OCI-LY3 (cell line): ENCODE measurements at regions not wholly inside any gene's neighbourhood (a gene's known extent, or its start where the extent isn't known, plus 50 kb on each side); places are given as distances from the start of the nearest gene placed in this dataset.

ENCODE experiments used
- CTCF ChIP-seq: fragments of 200-600, 300-600 bp; sonication (generic); IDR thresholded peaks from 2 replicates; pipeline ENCODE4 v1.5.1; 2014; ENCODE audit warnings: antibody characterized with exemption, low read length, low read depth
- EZH2phosphoT487 ChIP-seq: fragments of 200-600 bp; shearing (Covaris generic); IDR thresholded peaks from 2 replicates; pipeline ENCODE4 v1.6.1; 2018; ENCODE audit warnings: antibody characterized with exemption, mixed run types, low read depth

GRCh38 chr13:58921129-58921528, 1242.6 kb downstream of the DIAPH3 start:
- TF ChIP-seq EZH2phosphoT487 (no peak), CTCF (no peak)
